LHCN-M2 (cell line): ENCODE measurements at regions not wholly inside any gene's neighbourhood (a gene's known extent, or its start where the extent isn't known, plus 50 kb on each side); places are given as distances from the start of the nearest gene placed in this dataset.
"Not testable (repeated sequence)": the region's sequence is repeated elsewhere in the genome, so short reads cannot be mapped to it uniquely, and the experiment has no call there.

Experiments
- DNase-seq: peaks from one replicate; pipeline ENCODE4 v3.0.0-alpha.2; 2012; ENCODE audit warnings: low read depth

DNA sequence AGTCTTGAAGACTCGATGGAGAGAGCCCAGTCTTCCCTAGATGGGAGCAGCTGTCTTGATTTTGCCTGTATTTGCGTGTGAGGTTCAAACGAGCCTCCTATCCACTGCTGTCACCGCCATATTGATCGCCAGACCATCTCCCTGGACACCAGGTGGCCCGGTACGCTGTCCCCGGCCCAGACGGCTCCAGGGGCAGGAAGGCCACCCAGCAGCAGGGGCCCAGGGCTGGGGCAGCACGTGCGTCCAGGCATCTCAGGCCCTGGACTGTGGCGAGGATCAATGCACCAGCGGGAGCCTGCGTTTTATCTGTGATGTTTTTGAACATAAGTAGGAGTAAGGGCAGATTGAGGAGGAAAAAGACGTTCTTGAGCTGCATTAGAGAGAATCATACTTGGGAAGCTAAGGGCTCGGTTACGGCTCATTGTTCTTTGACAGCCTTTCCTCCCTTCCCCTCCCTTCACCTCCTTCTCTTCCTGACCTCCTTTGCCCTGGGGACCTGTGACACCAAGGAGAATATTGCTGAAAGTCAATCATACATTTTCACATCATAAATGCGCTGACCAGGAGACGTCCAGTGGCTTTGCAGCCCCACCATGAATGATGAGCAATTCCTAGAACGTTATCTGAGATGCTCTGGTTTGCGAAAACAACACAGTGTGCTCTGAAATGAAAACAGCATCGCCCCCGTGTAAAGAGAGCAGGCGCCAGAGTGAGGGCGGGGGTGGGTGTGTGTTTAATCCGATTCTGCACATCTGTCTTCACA lies 711.2 kb upstream of the SALL3 start:
- DNase-seq, result no peak

DNA sequence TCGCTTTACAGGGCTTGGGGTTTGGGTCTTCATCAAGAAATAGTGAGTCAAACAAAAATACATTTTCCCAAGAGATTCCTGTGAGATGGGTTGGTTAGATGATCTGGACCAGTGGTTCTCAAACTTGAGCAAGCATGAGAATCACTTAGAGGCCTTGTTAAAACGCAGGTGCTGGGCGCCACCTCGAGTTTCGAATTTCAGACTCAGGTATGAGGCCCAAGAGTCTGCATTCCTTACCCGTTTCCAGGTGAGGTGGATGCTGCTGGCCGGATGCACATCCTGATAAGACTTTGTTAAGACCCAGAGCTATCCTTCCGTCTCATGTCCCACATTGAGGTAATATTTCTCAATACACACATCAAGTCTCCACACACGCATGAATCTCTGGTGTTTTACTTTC lies 707.8 kb upstream of the SALL3 start:
- no peak for DNase-seq

DNA sequence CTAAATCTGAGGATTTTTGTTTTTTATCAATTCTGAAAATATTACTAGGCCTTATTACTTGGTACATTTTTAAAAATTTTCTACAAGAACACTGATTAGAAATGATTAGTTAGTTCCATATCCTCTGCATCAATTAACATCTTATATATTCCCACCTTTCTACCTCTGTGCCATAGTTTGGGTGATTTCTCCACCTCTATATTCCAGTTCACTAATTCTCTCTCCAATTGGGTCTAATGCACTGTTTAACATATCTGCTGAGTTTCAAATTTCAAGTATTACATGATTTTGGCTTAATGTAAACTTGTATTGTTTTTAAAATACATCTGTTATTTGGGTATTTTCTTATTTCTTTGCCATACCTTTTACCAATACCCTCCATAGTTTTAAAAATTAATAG lies 705.7 kb upstream of the SALL3 start:
- no peak for DNase-seq

DNA sequence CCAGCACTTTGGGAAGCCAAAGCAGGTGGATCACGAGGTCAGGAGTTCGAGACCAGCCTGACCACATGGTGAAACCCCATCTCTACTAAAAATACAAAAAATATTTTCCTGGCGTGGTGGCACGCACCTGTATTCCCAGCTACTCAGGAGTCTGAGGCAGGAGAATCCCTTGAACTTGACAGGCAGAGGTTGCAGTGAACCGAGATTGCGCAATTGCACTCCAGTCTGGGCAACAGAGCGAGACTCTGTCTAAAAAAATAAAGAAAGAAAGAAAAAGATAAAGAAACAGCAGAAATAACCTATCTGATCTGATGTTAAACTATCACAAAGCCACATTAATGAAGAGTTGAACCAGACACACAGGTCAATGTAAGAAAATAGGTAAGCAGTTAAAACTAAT lies 696.2 kb upstream of the SALL3 start:
- DNase-seq, result not testable (repeated sequence)

DNA sequence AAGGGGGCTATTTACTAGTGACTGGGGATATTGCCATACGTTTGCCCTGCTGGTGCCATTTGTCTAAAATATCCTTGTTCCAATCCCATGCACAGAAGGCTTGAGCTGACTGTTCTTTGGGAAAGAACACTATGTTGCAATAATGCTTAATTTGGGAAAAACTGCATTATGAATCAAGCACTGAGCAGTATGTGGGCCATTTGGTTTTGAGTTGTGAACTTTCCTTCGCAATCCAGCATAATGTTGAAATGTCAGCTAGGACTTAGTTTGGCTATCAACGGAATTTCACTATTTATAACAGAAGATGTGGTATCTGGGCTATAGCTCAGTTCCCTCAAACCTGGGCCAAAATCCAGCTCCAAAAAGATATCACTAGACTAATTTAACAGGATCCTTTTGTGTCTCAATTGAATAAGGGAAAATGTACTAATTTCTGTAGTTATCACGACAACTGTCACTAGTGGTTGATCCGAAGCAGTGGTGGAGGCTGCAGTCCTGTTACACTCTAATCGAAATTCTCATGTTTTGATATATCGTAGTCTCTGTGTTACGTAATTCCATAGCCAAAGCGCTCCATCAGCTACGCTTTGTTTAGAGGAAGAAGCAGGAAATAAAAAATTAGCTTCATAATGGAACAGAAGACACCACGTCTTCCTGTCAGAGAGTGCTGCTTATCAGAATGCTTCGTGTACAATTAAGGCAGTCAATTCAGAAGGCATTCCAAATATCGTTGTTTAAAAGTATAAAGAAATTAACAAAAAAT lies 686.8 kb upstream of the SALL3 start:
- no peak for DNase-seq

DNA sequence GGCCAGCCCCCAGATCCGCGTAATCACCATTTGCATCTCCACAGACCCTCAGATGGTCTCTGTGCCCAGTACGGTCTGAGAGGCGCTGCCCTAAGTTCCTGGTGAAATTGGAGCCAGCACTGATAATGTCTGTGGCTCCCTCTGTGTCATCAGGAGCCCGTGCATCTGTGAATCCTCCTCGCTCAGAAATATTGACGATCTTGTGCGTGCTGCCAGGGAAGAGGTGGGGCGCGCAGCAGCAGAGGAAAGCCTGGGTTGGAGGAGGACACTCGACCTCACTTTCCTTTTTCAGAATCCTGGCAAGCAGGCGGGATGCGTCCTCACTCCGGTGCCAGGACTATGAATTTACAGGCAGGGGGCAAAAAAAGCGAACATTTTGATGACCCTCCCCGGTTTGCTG lies 686.1 kb upstream of the SALL3 start:
- DNase-seq, result no peak

DNA sequence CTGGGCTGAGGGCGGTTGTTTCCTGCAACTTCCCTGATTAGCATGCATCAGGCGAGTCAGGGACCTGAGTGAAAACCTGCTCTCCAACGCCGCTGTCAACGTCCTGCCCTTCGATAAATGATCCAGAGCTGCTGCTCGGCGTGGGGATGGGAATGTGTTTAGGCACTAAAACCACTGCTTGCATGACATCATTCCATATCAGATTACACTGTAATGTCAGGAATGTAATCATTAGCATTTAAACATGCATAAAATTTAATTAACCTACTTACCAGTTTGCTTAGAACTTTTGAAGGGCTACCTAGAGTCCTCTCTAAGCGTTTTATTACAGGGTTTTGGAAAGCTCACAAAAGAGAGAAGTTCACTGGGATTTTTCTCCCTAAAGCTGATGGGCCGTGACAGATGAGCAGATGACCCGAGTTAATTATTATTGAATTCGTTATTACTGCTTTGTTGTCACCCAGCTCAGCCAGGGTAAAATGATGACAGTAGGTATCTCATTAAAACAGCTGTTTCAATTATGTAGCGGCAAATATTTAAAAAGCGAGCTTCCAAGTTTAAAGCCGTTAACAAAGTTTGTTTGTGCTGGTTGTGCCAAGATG lies 685.6 kb upstream of the SALL3 start:
- no peak for DNase-seq

DNA sequence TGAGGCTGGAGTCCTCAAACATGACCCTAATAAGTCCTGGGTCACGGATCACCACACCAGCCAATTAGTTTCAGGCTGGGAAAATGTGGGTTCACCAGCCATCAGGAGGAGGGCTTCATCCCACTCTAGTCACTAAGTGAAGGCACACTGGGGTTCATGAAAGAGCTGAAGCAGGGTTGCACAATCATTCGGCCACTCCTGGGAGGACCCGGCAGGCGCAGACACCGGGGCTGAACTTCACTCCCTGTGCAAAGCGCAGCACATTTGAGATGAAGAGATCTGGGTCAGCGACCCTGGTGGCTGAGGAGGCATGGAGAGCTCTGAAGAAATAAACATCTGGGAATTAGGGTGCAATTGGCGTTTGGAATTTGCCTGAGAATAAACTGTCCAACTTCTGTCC lies 684.4 kb upstream of the SALL3 start:
- DNase-seq, result no peak

DNA sequence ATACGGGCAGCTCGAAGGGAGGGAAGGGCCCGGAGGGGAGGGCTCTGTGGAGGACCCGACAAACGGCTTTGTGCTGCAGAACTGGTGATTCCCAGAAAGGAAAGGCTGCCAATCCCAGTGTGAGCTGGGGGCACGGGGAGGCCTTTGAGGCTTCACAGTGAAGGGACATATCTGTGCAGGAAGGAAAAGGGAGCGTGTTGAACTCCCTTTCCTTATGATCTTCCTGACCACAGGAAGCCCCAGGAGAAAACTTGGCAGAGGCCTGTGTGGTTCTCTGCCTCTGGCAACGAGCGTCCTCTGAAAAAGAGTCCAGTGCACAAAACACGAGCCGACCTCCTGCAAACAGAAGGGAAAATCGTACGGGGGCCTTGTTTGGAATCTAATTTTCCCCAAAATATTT lies 683.5 kb upstream of the SALL3 start:
- DNase-seq, result no peak

DNA sequence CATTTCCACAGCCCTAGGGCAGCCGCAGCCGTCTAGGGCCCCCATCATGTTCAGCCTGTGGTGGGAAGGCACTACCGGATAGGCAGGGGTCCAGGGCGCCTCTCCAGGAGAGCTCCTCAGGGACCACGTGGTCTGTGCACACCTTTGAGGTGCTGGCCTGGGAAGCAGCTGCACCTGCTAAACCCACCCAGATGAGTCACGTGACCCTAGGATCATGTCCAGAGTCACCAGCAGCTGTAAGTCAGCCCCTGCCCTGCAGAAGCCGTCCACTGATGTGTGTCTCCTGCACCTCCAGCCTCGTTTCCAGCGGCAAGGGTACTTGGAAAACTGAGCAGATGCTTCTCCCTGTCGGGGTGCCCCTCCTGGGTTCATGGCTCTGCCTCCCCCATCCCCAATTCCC lies 682.6 kb upstream of the SALL3 start:
- DNase-seq, result no peak

DNA sequence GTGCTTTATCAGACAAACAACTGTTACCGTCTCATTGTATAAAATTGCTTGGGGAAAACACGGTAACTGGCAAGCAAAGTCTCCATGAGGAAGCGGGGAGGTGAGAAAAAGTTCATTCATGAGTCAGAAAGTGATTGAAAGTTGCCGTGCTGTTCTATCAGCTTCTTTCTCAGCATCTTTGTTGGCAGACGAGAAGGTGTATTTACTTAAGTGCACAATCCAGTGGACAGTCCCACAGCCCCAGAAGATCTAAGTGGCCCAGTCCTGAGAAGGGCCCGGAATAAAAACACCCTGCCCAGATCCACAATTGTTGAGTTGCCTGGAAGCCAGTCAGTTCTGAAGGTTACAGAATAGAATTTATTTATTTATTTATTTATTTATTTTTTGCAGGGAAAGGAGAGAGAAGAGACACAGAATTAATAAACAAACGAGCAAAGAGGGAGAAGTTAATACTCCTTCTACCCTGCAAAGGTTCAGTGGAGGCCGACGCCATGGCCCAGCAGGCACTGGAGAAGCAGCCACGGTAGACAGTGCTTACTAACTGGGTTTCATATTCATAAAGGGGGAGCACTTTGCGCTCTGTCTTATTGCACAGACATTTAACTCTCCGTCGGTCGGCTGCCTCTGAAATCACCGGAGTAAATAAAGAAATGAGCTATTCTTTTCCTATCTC lies 676.0 kb upstream of the SALL3 start:
- DNase-seq, result no peak

DNA sequence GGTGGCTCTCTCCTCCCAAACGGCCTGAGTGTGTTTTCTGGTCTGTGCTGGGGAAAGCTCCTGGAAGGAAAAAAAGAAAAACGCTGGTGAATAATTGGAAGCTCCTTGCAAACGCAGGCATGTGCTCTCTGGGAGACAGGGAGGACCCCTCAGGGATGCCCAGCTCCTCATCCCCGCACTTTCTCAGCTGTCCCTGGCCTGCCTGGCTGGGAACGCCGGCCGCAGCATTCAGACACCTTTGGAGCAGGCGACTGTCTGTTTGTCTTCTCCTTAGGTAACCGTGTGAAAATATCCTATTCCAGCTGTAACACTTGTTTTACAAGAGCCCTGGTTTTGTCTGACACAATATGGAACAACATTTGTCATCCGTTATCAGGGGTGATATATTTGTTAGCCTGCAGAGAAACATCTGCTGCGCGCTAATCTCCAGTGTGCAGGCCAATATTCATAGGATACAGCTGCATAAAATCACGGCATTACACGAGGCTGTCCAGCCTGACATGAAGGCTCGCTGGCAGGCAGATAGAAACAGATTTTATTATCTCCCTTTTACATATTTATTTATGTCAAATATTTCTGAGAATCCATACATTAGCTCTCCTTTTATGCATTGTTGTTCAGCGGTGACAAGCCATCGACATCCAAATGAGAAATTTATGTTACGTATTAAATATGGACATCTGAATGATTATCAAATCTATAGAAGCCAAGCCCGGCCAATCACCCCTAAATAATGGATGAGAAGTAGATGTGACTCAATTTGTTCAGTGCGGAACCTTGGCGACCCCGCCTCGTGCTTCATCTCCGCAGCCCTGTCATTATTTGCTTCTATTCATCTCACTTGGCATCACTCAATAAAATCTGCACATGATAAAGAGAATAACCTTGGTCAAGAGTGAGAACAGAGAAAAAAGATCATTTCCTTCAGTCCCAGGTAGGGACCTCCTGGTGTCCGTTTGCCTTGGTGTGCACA lies 675.1 kb upstream of the SALL3 start:
- no peak for DNase-seq

DNA sequence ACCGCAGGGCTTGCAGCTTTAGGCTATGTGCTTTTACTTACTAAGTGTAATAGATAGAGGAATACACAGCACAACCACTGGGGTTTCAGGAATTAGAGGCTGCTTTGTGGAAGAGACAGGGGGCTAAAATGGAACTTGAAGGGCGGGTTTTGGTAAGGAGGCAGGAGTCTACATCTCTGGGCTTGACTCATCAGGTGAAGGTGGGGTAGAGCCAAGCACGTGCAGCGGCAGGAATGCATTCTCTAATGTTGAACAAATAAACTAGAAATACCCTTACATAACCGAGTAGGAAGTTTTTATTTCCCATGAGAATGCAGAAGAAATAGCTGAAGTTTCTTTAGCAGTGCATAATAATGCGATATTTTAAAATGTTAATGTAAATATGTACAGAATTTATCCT lies 673.8 kb upstream of the SALL3 start:
- no peak for DNase-seq

DNA sequence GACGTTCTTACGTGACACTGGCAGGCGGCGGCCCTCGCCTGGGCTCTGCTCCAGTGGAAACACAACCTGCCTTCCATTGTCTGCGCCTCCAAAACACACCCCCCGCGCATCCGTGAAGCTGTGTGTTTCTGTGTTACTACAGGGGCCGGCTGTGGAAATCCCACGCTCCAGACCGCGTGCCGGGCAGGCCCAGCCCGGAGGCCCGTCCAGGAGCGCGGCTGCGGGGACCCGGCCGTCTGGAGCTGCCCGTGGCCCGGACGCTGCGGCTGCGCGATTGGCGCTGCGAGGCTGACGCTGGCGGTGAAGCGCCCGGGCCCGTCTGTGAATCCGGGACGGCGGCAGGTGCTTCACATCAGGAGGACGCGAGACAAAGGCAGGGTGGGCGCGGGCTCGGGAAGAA lies 670.3 kb upstream of the SALL3 start:
- DNase-seq, result no peak

DNA sequence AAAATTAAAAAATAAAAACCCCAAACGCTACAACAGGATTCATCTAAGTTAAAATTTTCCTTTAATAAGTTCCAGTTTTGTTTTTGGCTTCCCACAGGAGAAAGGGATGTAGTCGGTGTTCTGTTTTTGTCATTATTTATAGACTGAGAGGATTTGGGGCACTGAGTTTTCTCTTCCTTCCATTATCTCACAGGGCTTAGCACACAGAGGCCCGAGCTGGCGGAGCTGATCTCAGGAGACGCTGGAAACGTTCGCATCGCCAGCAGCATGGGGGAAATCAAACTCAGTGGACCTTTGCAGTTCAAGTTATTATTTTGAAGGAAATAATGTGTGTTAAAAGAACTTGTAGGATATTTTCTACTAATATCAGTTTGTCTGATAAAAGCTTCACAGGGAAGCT lies 669.7 kb upstream of the SALL3 start:
- DNase-seq, result no peak

DNA sequence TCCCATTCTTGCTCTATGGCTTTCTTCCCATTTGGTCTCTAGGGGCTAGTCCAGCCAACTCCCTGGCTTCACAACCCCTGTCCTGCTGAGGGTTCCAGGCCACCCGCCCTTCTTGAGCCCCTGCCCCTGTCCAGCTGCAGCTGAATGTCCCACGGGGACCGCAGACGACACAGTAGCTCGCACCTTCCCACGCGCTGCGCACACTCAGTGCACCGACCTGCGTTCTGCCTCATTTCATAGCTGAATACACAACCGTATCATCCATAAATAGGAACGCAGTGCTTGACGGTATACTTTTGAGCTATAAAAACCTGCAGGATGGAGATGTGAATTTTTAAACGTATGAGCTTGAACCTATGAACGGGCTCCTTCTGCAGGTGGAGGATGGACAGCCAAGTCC lies 660.4 kb upstream of the SALL3 start:
- DNase-seq, result no peak

DNA sequence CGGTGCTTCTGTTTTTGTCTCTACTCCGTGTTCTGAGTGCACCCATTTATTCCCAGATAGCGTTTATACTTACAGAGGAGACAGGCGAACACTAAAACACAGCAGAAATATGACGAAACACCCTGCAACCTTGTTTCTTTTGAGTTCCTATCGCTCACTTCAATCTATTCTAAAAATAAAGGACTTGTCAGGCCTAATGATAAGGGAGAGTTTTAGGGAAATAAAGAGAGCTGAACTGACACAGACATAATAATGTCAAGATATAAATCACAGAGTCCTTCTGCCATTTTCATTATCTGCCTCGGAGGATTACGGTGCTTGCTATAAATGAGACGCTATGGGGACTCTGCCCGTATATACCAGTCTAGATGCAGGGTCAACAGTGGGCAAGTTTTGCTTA lies 659.7 kb upstream of the SALL3 start:
- no peak for DNase-seq

DNA sequence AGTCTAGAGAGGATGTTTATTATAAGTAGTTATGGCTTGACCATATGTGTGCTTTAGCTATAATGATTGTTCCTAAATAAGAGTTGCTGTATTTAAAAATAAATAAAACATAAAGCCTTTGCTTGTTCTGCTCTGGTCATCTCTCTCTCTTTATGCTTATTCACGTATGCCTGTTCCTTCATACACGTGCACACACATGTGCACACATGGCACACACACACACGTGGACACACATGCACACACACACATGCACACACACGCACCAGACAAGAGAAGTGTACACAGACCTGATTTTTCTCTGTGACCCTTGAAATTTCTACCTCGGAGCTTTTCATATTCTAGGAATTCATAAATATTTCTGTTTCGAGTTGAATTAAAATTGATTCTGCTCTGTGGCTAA lies 658.2 kb upstream of the SALL3 start:
- DNase-seq, result no peak

DNA sequence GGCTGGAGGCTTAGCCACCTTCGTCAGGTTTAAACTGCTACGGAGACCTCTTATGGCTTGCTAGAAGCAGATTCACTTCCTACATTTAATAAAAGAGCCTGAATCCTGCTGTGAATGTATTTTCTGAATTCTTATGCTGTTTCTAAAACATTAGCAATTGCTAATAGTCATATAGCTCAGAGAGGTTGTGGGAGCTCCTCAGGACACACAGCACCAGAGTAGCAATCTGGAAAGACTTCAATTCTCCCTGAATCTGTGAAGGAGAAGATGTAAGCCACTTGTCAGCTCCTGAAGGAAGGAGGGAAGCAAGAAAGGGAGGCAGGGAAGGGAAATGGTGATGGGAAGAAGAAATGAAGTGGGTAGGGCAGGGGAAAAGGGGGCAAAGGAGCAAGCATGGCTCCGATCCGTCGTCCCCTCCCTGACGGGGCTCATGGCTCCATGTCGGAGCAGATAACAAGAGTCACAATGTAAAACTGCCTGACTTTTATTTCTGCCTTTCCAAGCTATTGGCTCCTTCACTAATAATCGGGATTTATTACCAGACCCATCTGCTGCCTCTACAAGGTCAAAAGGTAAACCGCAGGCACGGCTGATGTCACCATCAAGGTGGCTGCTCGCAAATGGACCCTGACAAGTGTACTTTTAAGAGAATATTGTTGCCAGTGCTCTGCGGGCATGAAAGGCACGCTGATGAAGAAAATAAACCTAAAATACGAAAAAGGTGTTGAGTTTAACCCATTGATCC lies 656.0 kb upstream of the SALL3 start:
- no peak for DNase-seq

DNA sequence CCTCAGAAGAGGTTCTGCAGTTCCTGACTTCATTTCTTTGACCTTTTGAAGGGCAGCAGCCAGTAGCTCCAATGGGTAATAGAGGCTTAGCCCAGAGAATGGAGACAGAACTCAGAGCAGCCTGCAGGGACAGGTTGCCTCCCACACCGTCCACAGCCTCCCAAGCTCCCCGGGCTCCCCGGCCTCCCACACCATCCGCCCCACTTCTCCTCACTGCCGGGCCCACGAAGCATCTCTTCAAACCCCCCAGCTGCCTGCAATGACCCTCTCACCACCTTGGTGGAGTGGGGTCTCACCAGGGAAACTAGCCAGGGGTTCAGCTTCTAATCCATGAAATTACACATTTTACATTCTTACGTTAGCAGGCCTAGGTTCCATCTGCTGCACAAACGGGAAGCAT lies 652.0 kb upstream of the SALL3 start:
- no peak for DNase-seq

DNA sequence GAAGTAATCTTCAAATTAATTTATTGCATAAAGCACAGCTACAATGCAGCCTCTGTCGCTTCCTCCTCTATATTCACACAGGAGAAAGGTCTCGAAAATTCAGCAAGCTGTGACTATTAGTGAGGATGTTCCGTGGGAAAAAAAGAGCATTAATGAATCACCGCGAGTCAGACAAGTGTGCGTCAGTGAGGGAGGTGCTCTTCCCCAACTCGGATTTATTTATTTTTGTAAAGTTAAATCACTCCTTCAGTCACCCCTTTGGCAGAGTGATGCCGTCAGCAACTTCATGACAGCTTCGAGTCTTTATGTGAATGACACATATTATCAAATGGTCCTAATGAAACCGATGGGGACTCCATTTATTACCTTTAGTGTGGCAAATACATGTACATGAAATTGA lies 648.9 kb upstream of the SALL3 start:
- DNase-seq, result no peak
